ENCODE measurements at regions not wholly inside any gene's neighbourhood (a gene's known extent, or its start where the extent isn't known, plus 50 kb on each side); places are given as distances from the start of the nearest gene placed in this dataset.
"Not testable (repeated sequence)": the region's sequence is repeated elsewhere in the genome, so short reads cannot be mapped to it uniquely, and the experiment has no call there.

DNA sequence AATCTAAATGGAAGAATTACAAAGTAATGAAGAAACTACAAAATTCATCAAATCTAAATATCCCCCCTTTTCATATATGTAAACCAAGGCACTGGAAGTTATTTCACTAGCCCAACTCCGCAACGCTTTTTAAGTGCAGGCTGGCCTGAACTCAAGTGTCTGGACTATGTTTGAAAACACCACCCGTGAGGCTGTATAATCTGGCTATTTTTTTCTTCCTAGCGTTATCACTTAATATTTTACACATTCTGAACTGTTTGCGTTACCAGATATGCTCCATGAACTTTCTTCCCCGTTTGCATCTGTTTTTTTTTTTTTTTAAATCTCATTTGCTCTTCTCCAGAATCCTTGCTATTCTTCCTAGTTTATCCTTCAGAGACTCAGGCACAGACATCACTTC, 619.5 kb upstream of the CBLB start:
- DNase-seq = no peak

DNA sequence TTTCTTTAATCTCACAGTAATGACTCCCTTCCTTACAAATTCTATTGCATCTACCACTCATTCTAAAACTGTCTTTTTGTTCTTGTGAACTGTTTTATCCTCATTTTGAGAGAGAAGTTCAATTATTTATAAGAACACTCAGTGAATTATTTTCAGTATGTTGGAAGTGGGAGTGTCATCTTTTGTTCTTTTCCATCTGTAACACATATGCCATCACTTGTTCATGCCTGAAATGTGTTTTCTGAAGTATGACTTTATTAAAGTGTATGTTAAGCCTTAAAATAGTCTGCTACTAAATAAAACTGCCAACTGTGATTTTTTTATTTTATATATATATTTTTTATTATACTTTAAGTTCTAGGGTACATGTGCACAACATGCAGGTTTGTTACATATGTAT, 623.0 kb upstream of the CBLB start:
- no peak for DNase-seq

GRCh38 chr3:106508331-106508893, 639.6 kb upstream of the CBLB start:
- DNase-seq = no peak

DNA sequence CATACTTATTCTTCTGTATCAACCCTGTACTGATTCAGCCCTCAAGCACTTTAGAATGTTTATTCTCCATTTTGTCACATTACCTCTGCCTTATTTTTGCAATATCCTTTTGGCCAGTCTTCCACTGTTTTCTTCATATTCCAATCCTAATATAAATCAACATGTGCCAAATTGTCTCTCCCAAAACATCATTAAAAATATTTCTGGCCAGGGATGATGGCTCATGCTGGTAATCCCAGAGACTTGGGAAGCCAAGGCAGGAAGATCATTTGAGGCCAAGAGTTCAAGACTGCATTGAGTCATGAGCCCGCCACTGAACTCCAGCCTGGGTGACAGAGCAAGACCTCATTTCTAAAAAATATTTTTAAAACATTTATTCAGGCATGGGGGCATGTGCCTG, 641.4 kb upstream of the CBLB start:
- no peak for DNase-seq

DNA sequence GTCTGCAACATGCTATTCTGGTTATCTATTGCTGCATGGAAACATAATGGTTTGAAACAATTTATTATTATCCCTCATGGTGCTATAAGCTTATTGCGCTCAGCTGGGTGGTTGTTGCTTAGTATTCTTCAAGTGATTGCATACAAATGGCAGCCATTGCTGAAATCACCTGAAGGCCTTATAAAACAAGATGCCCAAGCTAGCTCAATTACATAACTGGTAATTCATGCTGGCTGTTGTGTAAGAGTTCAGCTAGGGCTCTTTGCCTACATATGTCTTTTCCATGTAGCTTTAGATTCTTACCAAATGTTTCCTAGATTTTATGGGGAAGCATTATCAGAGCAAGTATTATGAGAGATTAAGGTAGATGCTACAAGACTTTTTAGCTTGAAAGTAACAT, 644.0 kb upstream of the CBLB start:
- no peak for DNase-seq

GRCh38 chr3:106514431-106514830, 645.6 kb upstream of the CBLB start:
- no peak for DNase-seq

GRCh38 chr3:106518516-106518915, 649.7 kb upstream of the CBLB start:
- no peak for DNase-seq

DNA sequence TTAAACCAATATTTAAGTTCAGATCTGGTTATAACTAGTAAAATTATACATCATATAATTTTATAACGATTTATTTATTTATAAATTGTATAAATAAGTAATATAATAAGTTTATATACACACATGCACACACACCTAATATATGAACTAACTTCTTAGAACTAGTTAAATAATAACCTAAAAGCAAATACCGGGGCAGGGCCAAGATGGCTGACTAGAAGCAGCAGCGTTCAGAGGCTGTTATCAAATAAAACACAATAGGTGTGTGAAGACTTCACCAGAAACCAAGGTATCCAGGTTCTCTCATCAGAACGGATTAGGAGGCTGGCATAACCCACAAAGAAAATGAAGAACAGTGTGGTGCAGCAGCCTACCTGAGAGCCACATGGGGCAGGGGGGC, 653.6 kb upstream of the CBLB start:
- no peak for DNase-seq

DNA sequence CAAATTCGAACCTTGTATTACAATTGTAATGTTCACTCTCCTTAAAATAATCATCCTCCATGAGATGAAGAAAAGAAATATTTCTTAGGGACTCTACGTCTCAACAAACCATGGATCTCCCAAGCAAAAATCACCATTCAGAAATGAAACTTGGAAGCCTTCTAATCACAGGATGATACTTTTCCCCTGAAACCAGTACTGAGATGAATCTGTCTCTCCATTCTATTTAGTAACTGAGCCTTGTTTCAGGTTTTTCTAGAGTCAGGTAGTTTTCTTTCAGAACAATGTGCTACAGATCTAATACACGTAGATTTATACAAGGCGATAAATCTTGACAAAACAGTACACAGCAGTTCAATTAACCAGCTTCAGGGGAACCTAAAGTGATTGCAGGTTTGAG, 660.1 kb upstream of the CBLB start:
- DNase-seq = no peak

DNA sequence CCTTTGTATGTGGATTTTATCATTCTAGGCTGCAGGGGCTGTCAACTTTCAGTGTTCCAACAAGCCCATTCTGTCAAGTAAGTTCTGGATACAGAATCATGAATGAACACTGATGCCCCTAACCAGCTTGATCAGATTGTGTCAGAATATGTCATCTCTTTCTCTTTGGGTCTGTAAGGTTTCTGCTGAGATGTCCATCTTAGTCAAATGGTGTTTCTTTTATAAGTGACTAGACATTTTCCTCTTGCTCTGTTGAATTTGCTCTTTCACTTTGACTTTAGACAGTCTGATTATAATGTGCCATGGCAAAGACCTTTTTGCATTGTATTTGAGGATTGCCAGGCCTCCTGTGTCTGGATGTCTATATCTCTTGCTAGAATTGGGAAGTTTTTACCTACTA, 660.9 kb upstream of the CBLB start:
- DNase-seq = no peak

DNA sequence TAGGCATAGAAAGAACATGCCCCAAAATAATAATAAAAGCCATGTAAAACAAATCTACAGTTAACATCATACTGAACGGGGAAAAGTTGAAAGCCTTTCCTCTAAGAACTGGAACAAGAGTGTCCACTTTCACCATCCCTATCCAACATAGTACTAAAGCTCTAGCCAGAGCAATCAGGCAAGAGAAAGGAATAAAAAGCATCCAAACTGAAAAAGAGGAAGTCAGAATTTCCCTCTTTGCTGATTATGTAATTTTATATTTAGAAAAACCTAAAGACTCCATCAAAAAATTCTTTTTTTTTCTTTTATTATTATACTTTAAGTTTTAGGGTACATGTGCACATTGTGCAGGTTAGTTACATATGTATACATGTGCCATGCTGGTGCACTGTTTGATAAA, 661.6 kb upstream of the CBLB start:
- DNase-seq = no peak

DNA sequence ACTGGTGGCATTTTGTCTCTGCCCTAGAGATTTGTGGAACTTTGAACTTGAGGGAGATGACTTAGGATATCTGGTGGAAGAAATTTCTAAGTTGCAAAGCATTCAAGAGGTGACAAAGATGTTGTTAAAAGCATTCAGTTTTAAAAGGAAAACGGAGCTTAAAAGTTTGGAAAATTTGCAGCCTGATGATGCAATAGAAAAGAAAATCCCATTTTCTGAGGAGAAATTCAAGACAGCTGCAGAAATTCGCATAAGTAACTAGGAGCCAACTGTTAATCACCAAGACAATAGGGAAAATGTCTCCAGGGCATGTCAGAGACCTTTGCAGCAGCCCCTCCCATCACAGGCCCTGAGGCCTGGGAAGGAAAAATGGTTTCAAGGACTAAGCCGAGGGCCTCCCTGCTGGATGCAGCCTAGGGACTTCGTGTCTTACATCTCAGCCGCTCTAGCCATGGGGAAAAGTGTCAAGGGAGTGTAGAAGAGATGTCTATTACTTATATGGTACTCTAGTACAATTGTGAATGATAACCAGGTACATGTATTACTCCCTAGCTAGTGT, 663.0 kb upstream of the CBLB start:
- not testable (repeated sequence) for DNase-seq

GRCh38 chr3:106533093-106533787, 664.4 kb upstream of the CBLB start:
- no peak for DNase-seq

DNA sequence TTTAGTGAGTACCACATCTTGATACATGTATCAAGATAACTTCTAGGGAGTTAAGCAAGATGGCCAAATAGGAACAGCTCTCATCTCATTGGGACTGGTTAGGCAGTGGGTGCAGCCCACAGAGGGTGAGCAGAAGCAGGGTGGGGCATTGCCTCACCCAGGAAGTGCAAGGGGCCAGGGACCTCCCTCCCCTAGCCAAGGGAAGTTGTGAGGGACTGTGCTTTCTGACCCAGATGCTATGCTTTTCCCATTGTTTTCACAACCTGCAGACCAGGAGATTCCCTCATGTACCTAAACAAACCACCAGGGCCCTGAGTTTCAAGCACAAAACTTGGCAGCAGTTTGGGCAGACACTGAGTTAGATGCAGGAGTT, 665.0 kb upstream of the CBLB start:
- DNase-seq = no peak

- no peak for DNase-seq
Measured at GRCh38 chr3:106534206-106534605, 665.4 kb upstream of the CBLB start.

GRCh38 chr3:106540743-106541142, 671.9 kb upstream of the CBLB start:
- DNase-seq = no peak

- no peak for DNase-seq
Measured at GRCh38 chr3:106542101-106542769, 673.4 kb upstream of the CBLB start.

DNA sequence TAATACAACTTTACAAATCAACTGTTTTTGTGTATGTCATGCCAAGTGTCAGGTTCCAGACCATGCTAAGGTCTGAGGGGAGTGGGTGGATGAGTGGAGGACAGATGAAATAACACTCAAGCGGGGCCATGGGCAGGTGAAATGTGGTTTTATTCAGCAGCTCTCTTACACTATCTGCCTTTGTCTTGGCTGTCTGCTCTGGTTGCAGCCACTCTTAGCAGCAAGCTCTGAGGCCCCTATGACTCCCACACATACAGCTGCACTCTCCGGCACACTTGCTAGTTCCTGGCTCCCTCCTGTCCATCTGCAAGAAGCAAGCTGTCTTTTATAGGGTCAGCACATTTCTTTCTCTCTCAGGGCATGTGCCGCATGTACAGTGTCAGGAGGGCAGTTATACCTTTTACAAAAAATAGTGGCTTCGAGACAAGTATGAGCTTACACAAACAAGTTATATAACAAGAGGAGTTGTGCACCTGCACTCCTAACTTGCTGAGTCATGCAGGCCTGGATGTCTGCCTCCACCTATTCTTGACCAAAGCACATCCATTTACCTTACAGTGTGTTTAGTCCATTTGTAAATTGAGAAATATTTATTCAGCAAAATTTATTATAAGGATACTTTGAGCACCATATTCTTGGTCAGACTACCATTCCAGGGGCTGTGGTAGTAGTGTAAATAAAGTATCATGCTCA, 683.7 kb upstream of the CBLB start:
- no peak for DNase-seq

DNA sequence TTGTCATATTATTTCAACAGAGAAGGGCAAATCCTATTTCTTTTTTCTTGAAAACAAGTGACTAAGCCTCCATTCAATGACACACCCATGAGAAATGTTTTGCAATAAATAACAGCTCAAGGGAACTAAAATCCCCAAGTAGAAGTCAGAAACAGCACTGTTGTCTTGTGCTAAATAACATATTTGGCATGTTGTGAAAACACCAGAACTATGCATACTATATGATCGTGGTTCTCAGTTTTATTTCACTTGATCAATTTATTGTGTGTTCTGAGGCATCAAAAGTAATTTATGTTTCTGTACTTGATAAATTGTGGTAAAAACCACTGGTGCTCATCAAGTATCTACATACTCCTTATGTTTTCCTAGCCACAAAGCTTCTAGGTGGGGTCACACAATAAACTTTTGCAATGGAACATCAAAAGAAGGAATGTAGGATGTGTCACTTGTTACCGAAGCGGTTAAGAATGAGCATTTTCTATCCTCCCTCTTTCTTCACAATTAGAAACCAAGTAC, 691.7 kb upstream of the CBLB start:
- no peak for DNase-seq

- no peak for DNase-seq
Measured at GRCh38 chr3:106566277-106566676, 697.5 kb upstream of the CBLB start.

DNA sequence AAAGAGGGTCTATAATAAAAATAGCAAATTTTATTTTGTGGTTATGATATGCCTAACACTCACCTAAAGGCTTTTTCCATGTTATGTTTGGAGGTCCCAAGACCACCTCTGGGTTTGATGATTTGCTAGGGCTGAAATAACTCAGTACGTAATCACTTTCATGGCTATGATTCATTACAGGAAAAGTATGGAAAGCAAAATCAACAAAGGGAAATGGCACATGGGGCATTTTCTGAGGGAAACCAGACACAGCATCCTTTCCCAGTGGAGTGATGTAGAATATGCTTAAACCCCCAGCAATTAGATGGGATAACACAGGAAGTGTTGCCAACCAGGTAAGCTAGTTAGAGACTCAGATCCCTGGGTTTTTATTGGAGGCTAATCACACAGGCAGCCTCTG, 701.6 kb upstream of the CBLB start:
- DNase-seq = no peak

- DNase-seq = no peak
Measured at GRCh38 chr3:106573605-106574004, 704.8 kb upstream of the CBLB start.

DNA sequence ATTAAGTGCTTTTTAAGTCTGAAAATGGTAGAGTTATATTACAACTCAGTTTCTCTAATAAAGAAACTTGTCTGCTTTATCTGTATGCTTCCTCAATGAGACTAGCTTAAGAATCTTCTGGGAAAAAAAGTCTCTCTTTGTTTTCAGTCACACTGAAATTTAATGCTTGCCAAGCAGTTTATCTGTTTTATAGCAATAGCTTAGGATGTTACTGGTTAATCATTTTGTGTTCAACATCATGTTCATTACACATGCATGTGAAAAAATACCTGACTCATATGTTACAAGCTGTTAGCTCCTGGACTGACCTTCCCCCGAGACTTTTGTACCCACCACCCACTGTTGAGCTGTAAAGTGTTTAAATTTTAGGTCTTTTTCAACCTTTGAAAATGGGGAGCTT, 706.2 kb upstream of the CBLB start:
- DNase-seq = no peak

- no peak for DNase-seq
Measured at GRCh38 chr3:106577241-106577640, 708.4 kb upstream of the CBLB start.

Measured in NCI-H1694 (cell line).